ENCODE measurements at regions not wholly inside any gene's neighbourhood (a gene's known extent, or its start where the extent isn't known, plus 50 kb on each side); places are given as distances from the start of the nearest gene placed in this dataset.

GRCh38 chr10:36170943-36171501 is 528.9 kb upstream of the FZD8 start:
- no peak overlapping the region for H3K27ac ChIP-seq
- no peak for DNase-seq
- no peaks in the 10 kb centered on the region for H3K36me3 ChIP-seq
- H3K4me3 ChIP-seq (ENCODE audit: low read depth, low read length) = no peak overlapping the region
- no peak for TF ChIP-seq CTCF (IDR thresholded peaks at IDR 0.05; ENCODE audit: low read depth, low read length)
- H3K27me3 ChIP-seq (ENCODE audit: insufficient read depth, low read depth, severe bottlenecking) = no peaks in the 10 kb centered on the region
- H3K9me3 ChIP-seq (ENCODE audit: severe bottlenecking) = no peaks in the 10 kb centered on the region

DNA sequence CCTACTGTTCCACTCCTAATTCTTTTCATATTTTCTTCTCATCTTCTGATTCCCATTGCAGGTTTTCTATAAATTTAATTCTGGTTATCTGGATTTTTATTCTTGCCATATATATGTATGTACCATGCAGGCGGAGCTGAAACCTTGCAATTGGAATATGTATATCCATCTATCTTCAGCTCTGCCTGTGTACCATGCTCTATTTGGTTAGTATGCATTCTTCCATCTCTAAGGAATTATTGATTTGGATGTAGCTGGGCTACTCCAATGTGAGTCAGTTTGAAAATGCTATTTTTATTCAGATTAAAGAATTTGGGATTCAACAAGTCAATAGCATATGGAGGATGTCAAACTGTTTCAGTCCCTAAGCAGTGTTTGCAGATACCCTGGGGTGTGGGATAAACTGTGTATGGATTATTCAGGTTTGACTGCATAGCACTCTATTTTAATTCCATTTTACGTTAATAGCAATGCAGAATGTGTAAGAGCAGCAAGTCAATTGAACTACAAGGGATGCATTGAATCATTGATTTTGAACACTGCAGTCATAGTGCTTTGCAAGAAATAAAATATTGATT is 528.1 kb upstream of the FZD8 start:
- no peak for TF ChIP-seq CTCF (IDR thresholded peaks at IDR 0.05; ENCODE audit: low read depth, low read length)
- H3K27me3 ChIP-seq (ENCODE audit: insufficient read depth, low read depth, severe bottlenecking) = no peaks in the 10 kb centered on the region
- H3K36me3 ChIP-seq = no peaks in the 10 kb centered on the region
- no peaks in the 10 kb centered on the region for H3K9me3 ChIP-seq (ENCODE audit: severe bottlenecking)
- H3K4me3 ChIP-seq (ENCODE audit: low read depth, low read length) = no peak overlapping the region
- no peak overlapping the region for H3K27ac ChIP-seq
- no peak for DNase-seq

GRCh38 chr10:36168777-36169176 is 526.7 kb upstream of the FZD8 start:
- H3K27ac ChIP-seq = no peak overlapping the region
- DNase-seq = no peak
- H3K4me3 ChIP-seq (ENCODE audit: low read depth, low read length) = no peak overlapping the region
- no peaks in the 10 kb centered on the region for H3K9me3 ChIP-seq (ENCODE audit: severe bottlenecking)
- H3K36me3 ChIP-seq = no peaks in the 10 kb centered on the region
- no peak for TF ChIP-seq CTCF (IDR thresholded peaks at IDR 0.05; ENCODE audit: low read depth, low read length)
- H3K27me3 ChIP-seq (ENCODE audit: insufficient read depth, low read depth, severe bottlenecking) = no peaks in the 10 kb centered on the region

- Histone ChIP-seq H3K9me3 (ENCODE audit: severe bottlenecking) (no peaks in the 10 kb centered on the region), H3K27me3 (ENCODE audit: insufficient read depth, low read depth, severe bottlenecking) (no peaks in the 10 kb centered on the region), H3K27ac (no peak overlapping the region), H3K36me3 (no peaks in the 10 kb centered on the region), H3K4me3 (ENCODE audit: low read depth, low read length) (no peak overlapping the region)
- no peak for DNase-seq
- no peak for TF ChIP-seq CTCF (IDR thresholded peaks at IDR 0.05; ENCODE audit: low read depth, low read length)
Observed at GRCh38 chr10:36164556-36165504, 522.7 kb upstream of the FZD8 start.

- Histone ChIP-seq H3K4me3 (ENCODE audit: low read depth, low read length) (no peak overlapping the region), H3K36me3 (no peaks in the 10 kb centered on the region), H3K27me3 (ENCODE audit: insufficient read depth, low read depth, severe bottlenecking) (no peaks in the 10 kb centered on the region), H3K9me3 (ENCODE audit: severe bottlenecking) (no peaks in the 10 kb centered on the region), H3K27ac (no peak overlapping the region)
- DNase-seq = no peak
- no peak for TF ChIP-seq CTCF (IDR thresholded peaks at IDR 0.05; ENCODE audit: low read depth, low read length)
Observed at GRCh38 chr10:36163827-36164226, 521.7 kb upstream of the FZD8 start.
